WERI-Rb-1 (cell line): ENCODE measurements at regions not wholly inside any gene's neighbourhood (a gene's known extent, or its start where the extent isn't known, plus 50 kb on each side); places are given as distances from the start of the nearest gene placed in this dataset.
A peak's percentile ranks its signal among the peaks of the same experiment; 100 is the strongest.

Experiments used
- DNase-seq: peaks from one replicate; pipeline ENCODE4 v3.0.0-alpha.2; 2020
- H3K27ac ChIP-seq: fragments of 250-450 bp; sonication (Bioruptor Pico); 2 replicates; pipeline ENCODE4 v1.5.1; 2020; ENCODE audit warnings: mild to moderate bottlenecking, moderate library complexity
- H3K27me3 ChIP-seq: fragments of 250-450 bp; sonication (Bioruptor Pico); 2 replicates; pipeline ENCODE4 v1.5.1; 2021; ENCODE audit warnings: mild to moderate bottlenecking, low read depth, moderate library complexity; ENCODE audit not compliant: insufficient read depth, severe bottlenecking
- H3K36me3 ChIP-seq: fragments of 250-450 bp; sonication (Bioruptor Pico); 2 replicates; pipeline ENCODE4 v1.5.1; 2020; ENCODE audit warnings: mild to moderate bottlenecking, moderate library complexity
- H3K4me3 ChIP-seq: 2 replicates; pipeline ENCODE4 v1.5.1; 2011; ENCODE audit warnings: low read depth, mild to moderate bottlenecking, control low read depth, low read length
- H3K9me3 ChIP-seq: fragments of 250-450 bp; sonication (Bioruptor Pico); 2 replicates; pipeline ENCODE4 v1.5.1; 2021; ENCODE audit warnings: mild to moderate bottlenecking, moderate library complexity; ENCODE audit not compliant: severe bottlenecking
- TF ChIP-seq, protein P1 (sequence below): IDR thresholded peaks from 2 replicates; pipeline ENCODE4 v1.5.1; 2011; ENCODE audit warnings: low read depth, mild to moderate bottlenecking, control low read depth, inconsistent platforms, low read length

DNA sequence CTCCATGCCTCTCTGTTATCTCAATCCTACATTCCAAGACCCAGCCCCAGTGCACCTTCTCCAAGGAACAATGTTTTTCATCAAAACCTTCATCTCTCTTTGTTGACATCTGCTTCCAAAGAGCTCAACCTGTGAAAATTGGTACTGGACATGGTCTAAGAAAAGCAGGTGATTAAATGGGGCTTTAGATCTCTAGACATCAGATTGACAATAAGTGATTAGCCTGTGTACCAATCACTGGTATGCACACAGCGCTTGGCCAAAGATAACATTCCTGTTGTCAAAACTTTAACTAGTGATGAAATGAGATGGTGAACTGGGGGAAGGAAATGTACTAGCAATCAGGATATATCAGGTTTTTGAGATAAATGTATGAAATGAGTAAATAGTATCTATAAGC lies 183.3 kb downstream of the TDRD15 start:
- TF ChIP-seq, protein P1, sequence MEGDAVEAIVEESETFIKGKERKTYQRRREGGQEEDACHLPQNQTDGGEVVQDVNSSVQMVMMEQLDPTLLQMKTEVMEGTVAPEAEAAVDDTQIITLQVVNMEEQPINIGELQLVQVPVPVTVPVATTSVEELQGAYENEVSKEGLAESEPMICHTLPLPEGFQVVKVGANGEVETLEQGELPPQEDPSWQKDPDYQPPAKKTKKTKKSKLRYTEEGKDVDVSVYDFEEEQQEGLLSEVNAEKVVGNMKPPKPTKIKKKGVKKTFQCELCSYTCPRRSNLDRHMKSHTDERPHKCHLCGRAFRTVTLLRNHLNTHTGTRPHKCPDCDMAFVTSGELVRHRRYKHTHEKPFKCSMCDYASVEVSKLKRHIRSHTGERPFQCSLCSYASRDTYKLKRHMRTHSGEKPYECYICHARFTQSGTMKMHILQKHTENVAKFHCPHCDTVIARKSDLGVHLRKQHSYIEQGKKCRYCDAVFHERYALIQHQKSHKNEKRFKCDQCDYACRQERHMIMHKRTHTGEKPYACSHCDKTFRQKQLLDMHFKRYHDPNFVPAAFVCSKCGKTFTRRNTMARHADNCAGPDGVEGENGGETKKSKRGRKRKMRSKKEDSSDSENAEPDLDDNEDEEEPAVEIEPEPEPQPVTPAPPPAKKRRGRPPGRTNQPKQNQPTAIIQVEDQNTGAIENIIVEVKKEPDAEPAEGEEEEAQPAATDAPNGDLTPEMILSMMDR: no peak
- no peaks in the 10 kb centered on the region for H3K9me3 ChIP-seq
- H3K27me3 ChIP-seq: peaks cover 10% of the 10 kb centered on the region
- no peak overlapping the region for H3K4me3 ChIP-seq
- DNase-seq: no peak
- H3K27ac ChIP-seq: no peak overlapping the region
- H3K36me3 ChIP-seq: no peaks in the 10 kb centered on the region

DNA sequence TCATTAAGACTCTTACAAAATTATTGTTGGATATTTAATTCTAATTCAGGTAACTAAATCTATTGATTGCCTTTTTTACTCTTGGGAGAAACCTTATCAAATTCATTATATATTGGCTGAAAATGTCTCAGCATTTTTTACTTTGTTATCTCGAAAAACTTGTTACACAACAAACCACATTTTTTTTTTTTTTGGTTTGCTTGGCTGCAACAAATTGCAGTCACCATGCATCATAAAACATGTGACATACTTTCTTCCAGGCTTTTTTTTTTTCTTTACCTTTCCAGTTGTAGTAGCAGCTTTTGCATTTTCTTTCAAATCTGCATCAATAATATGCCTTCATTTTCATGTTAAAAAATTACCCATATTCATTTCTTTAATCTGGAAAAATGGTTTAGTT lies 186.7 kb downstream of the TDRD15 start:
- Histone ChIP-seq H3K9me3 (no peaks in the 10 kb centered on the region), H3K36me3 (no peaks in the 10 kb centered on the region), H3K4me3 (no peak overlapping the region), H3K27ac (no peak overlapping the region), H3K27me3 (no peaks in the 10 kb centered on the region)
- TF ChIP-seq, protein P1: no peak
- no peak for DNase-seq

DNA sequence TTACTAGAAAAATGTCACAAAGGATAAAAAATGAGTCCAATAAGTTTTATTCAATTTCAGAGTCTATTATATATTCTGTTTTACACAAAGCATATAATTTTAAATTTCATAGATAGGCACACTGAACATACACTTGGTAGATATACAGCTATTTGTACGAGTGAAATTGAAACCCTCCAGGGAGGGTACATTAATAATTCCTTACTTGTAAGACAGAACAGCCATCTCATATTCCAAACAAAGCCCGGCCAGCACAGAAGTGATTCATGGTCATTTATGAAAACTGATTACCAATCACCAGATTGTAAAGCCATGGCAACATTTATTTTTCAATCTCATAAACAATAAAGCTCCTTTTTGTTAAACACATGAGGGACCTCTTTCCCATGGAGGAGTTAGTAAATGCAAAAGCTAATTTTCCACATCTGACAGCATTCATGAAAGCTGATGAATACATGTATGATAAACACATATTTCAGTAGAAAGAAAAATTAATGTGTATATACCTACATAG lies 190.6 kb downstream of the TDRD15 start:
- no peaks in the 10 kb centered on the region for H3K9me3 ChIP-seq
- DNase-seq: no peak
- no peaks in the 10 kb centered on the region for H3K36me3 ChIP-seq
- H3K27me3 ChIP-seq: no peaks in the 10 kb centered on the region
- H3K4me3 ChIP-seq: no peak overlapping the region
- H3K27ac ChIP-seq: no peak overlapping the region
- TF ChIP-seq, protein P1: no peak

DNA sequence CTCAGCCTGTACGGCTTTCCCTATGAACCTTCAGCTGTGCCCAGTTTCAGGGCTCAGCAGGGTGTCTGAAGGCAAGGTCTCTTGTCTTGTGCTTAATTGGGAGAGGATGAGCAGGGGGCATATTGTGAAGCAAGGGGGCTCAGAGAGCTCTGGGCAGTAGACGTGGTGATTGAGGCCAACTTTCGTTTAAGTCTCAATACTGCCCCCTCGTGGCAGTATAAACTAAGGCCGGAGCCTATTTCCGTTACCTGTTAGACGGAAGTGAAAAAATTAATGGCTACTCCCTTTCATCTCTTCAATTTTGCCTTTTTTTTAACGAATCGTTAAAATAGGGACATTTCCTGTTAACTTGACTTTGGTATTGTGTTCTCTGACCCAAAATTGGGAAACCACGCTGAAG lies 193.4 kb downstream of the TDRD15 start:
- TF ChIP-seq, protein P1: peak; percentile 62
- Histone ChIP-seq H3K4me3 (no peak overlapping the region), H3K36me3 (no peaks in the 10 kb centered on the region), H3K9me3 (no peaks in the 10 kb centered on the region), H3K27ac (no peak overlapping the region), H3K27me3 (no peaks in the 10 kb centered on the region)
- DNase-seq: peak; percentile 54

DNA sequence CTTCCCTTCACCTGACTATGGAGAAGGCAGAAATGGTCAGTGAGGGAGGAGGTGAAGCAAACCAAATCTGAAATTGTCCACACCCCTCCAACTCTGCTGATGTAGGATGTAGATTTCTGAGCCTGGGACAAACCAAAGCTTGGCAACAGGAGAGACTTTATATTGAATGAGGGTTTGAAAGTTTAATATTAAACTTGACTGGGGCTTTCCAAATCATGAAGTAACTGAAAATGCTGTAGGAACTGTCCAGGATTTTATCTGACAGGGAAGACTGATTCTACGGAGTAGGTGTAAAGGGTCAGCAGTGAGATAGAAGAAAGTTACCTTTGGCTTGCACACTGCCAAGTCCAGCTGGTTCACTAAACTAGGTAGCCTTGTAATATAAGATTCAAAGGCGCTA lies 194.5 kb downstream of the TDRD15 start:
- TF ChIP-seq, protein P1: no peak
- DNase-seq: no peak
- Histone ChIP-seq H3K27ac (no peak overlapping the region), H3K4me3 (no peak overlapping the region), H3K36me3 (no peaks in the 10 kb centered on the region), H3K9me3 (no peaks in the 10 kb centered on the region), H3K27me3 (no peaks in the 10 kb centered on the region)

DNA sequence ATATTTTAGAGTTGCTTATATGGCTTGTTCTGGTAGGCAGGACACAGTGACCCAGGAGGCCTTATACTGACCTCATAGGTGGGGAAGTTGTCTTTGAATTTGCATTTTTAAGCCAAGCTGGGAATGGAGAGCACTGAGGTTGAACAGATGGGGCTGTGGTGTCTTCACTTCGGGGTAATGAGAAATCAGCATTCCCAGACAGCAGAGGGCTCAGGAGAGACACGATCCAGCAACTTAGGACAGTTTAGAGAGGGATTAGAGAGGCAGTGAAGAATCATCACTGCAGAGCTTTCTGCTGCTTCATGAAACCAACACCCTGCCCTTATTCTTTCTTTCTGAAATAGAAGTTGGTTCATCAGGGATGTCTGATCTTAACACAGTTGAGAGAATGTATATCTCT lies 202.4 kb downstream of the TDRD15 start:
- TF ChIP-seq, protein P1: peak; percentile 53; the same call in 1 of the 2 replicates
- Histone ChIP-seq H3K9me3 (peaks cover 3% of the 10 kb centered on the region), H3K4me3 (no peak overlapping the region), H3K27me3 (no peaks in the 10 kb centered on the region), H3K36me3 (no peaks in the 10 kb centered on the region), H3K27ac (no peak overlapping the region)
- DNase-seq: peak; percentile 75
